Karpas-422 (cell line): ENCODE measurements at regions not wholly inside any gene's neighbourhood (a gene's known extent, or its start where the extent isn't known, plus 50 kb on each side); places are given as distances from the start of the nearest gene placed in this dataset.

Source experiments
- DNase-seq: peaks from one replicate; pipeline ENCODE4 v3.0.0-alpha.2; 2015
- H2AFZ ChIP-seq: fragments of 200-600 bp; sonication (generic); 2 replicates; pipeline ENCODE4 v1.6.1; 2014; ENCODE audit warnings: antibody characterized with exemption, low read length, mixed read lengths
- H3K27ac ChIP-seq: fragments of 200-600 bp; sonication (generic); 2 replicates; pipeline ENCODE4 v1.5.1; 2014; ENCODE audit warnings: mild to moderate bottlenecking, low read length, moderate library complexity
- H3K27me3 ChIP-seq: fragments of 200-600 bp; sonication (generic); 2 replicates; pipeline ENCODE4 v1.6.1; 2014; ENCODE audit warnings: low read length, mixed read lengths
- H3K36me3 ChIP-seq: fragments of 200-600 bp; sonication (generic); 2 replicates; pipeline ENCODE4 v1.6.1; 2014; ENCODE audit warnings: low read length, mixed read lengths; ENCODE audit not compliant: insufficient read depth
- H3K4me1 ChIP-seq: fragments of 200-600 bp; sonication (generic); 2 replicates; pipeline ENCODE4 v1.6.1; 2014; ENCODE audit warnings: mild to moderate bottlenecking, low read length, mixed read lengths
- H3K4me2 ChIP-seq: fragments of 200-600 bp; sonication (generic); 2 replicates; pipeline ENCODE4 v1.6.1; 2014; ENCODE audit warnings: low read length, low read depth, mild to moderate bottlenecking; ENCODE audit not compliant: poor library complexity, severe bottlenecking
- H3K4me3 ChIP-seq: fragments of 200-600 bp; sonication (generic); 2 replicates; pipeline ENCODE4 v1.5.1; 2014; ENCODE audit warnings: mild to moderate bottlenecking, antibody characterized with exemption, low read length, mixed read lengths
- H3K79me2 ChIP-seq: fragments of 200-600 bp; sonication (generic); 2 replicates; pipeline ENCODE4 v1.6.1; 2014; ENCODE audit warnings: mild to moderate bottlenecking, low read length, mixed read lengths
- H3K9ac ChIP-seq: fragments of 200-600 bp; sonication (generic); 2 replicates; pipeline ENCODE4 v1.6.0; 2014; ENCODE audit warnings: low read length
- H3K9me2 ChIP-seq: fragments of 200-600 bp; sonication (generic), shearing (Covaris generic); replicated peaks from 2 replicates; pipeline ENCODE4 v1.6.0; 2014; ENCODE audit warnings: mild to moderate bottlenecking, low read length, moderate library complexity; ENCODE audit not compliant: insufficient read depth
- H3K9me3 ChIP-seq: fragments of 300-700, 200-600 bp; sonication (generic); 2 replicates; pipeline ENCODE4 v1.6.1; 2014; ENCODE audit warnings: low read length, mixed read lengths
- H4K20me1 ChIP-seq: fragments of 200-600 bp; sonication (generic); 2 replicates; pipeline ENCODE4 v1.6.1; 2014; ENCODE audit warnings: mild to moderate bottlenecking, antibody characterized with exemption, low read length, low read depth; ENCODE audit not compliant: insufficient read depth

GRCh38 chr4:157896726-157897125 lies 276.1 kb downstream of the GASK1B start:
- Histone ChIP-seq H3K9me2 (no peaks in the 10 kb centered on the region), H3K27me3 (no peaks in the 10 kb centered on the region), H3K4me2 (no peak overlapping the region), H3K4me1 (no peaks in the 10 kb centered on the region), H2AFZ (no peak overlapping the region), H3K27ac (no peak overlapping the region), H3K36me3 (no peaks in the 10 kb centered on the region), H3K9me3 (peaks cover 16% of the 10 kb centered on the region), H3K4me3 (no peak overlapping the region), H3K79me2 (no peaks in the 10 kb centered on the region), H4K20me1 (no peaks in the 10 kb centered on the region), H3K9ac (no peak overlapping the region)
- no peak for DNase-seq

- DNase-seq: no peak
- Histone ChIP-seq H3K27ac (no peak overlapping the region), H4K20me1 (no peaks in the 10 kb centered on the region), H3K9me3 (peaks cover 18% of the 10 kb centered on the region), H3K9ac (no peak overlapping the region), H3K4me1 (no peaks in the 10 kb centered on the region), H3K4me2 (no peak overlapping the region), H3K79me2 (no peaks in the 10 kb centered on the region), H2AFZ (no peak overlapping the region), H3K9me2 (no peaks in the 10 kb centered on the region), H3K36me3 (no peaks in the 10 kb centered on the region), H3K4me3 (no peak overlapping the region), H3K27me3 (no peaks in the 10 kb centered on the region)
These were observed 277.6 kb downstream of the GASK1B start for GRCh38 chr4:157895205-157895604.

- DNase-seq: no peak
- Histone ChIP-seq H4K20me1 (no peaks in the 10 kb centered on the region), H3K9me3 (peaks cover 33% of the 10 kb centered on the region), H2AFZ (no peak overlapping the region), H3K9me2 (no peaks in the 10 kb centered on the region), H3K4me3 (no peak overlapping the region), H3K4me1 (no peaks in the 10 kb centered on the region), H3K27ac (no peak overlapping the region), H3K4me2 (no peak overlapping the region), H3K79me2 (no peaks in the 10 kb centered on the region), H3K9ac (no peak overlapping the region), H3K27me3 (no peaks in the 10 kb centered on the region), H3K36me3 (no peaks in the 10 kb centered on the region)
These were observed 283.0 kb downstream of the GASK1B start for GRCh38 chr4:157889788-157890187.

- H3K4me3 ChIP-seq: no peak overlapping the region
- no peak overlapping the region for H2AFZ ChIP-seq
- H3K4me1 ChIP-seq: no peaks in the 10 kb centered on the region
- H3K36me3 ChIP-seq: no peaks in the 10 kb centered on the region
- no peaks in the 10 kb centered on the region for H3K27me3 ChIP-seq
- H3K27ac ChIP-seq: no peak overlapping the region
- no peaks in the 10 kb centered on the region for H3K9me2 ChIP-seq
- no peaks in the 10 kb centered on the region for H3K79me2 ChIP-seq
- H4K20me1 ChIP-seq: no peaks in the 10 kb centered on the region
- H3K9ac ChIP-seq: no peak overlapping the region
- no peak for DNase-seq
- H3K9me3 ChIP-seq: peaks cover 35% of the 10 kb centered on the region
- no peak overlapping the region for H3K4me2 ChIP-seq
These were observed 284.5 kb downstream of the GASK1B start for GRCh38 chr4:157888281-157888680.

- no peaks in the 10 kb centered on the region for H3K4me1 ChIP-seq
- H3K27ac ChIP-seq: no peak overlapping the region
- H2AFZ ChIP-seq: no peak overlapping the region
- no peaks in the 10 kb centered on the region for H3K27me3 ChIP-seq
- H4K20me1 ChIP-seq: no peaks in the 10 kb centered on the region
- H3K4me2 ChIP-seq: no peak overlapping the region
- H3K4me3 ChIP-seq: no peak overlapping the region
- H3K9me3 ChIP-seq: peaks cover 35% of the 10 kb centered on the region
- no peaks in the 10 kb centered on the region for H3K79me2 ChIP-seq
- H3K36me3 ChIP-seq: no peaks in the 10 kb centered on the region
- no peak for DNase-seq
- no peaks in the 10 kb centered on the region for H3K9me2 ChIP-seq
- no peak overlapping the region for H3K9ac ChIP-seq
These were observed 285.5 kb downstream of the GASK1B start for GRCh38 chr4:157887316-157887715.

GRCh38 chr4:157886645-157887044 lies 286.2 kb downstream of the GASK1B start:
- Histone ChIP-seq H4K20me1 (no peaks in the 10 kb centered on the region), H3K27ac (no peak overlapping the region), H3K9ac (no peak overlapping the region), H3K9me3 (peaks cover 37% of the 10 kb centered on the region), H3K4me1 (no peaks in the 10 kb centered on the region), H3K4me3 (no peak overlapping the region), H3K9me2 (no peaks in the 10 kb centered on the region), H2AFZ (no peak overlapping the region), H3K79me2 (no peaks in the 10 kb centered on the region), H3K4me2 (no peak overlapping the region), H3K36me3 (no peaks in the 10 kb centered on the region), H3K27me3 (no peaks in the 10 kb centered on the region)
- no peak for DNase-seq

GRCh38 chr4:157885811-157886210 lies 287.0 kb downstream of the GASK1B start:
- no peaks in the 10 kb centered on the region for H3K9me2 ChIP-seq
- H3K9ac ChIP-seq: no peak overlapping the region
- H3K4me1 ChIP-seq: no peaks in the 10 kb centered on the region
- H3K79me2 ChIP-seq: no peaks in the 10 kb centered on the region
- H3K27ac ChIP-seq: no peak overlapping the region
- no peaks in the 10 kb centered on the region for H3K36me3 ChIP-seq
- H3K27me3 ChIP-seq: no peaks in the 10 kb centered on the region
- H3K4me3 ChIP-seq: no peak overlapping the region
- no peak overlapping the region for H2AFZ ChIP-seq
- no peaks in the 10 kb centered on the region for H4K20me1 ChIP-seq
- no peak for DNase-seq
- H3K9me3 ChIP-seq: peaks cover 36% of the 10 kb centered on the region
- H3K4me2 ChIP-seq: no peak overlapping the region

- Histone ChIP-seq H3K27ac (no peak overlapping the region), H2AFZ (no peak overlapping the region), H3K4me1 (no peaks in the 10 kb centered on the region), H3K4me2 (no peak overlapping the region), H3K27me3 (no peaks in the 10 kb centered on the region), H3K9me3 (peaks cover 44% of the 10 kb centered on the region), H3K9ac (no peak overlapping the region), H3K36me3 (no peaks in the 10 kb centered on the region), H3K9me2 (no peaks in the 10 kb centered on the region), H4K20me1 (no peaks in the 10 kb centered on the region), H3K4me3 (no peak overlapping the region), H3K79me2 (no peaks in the 10 kb centered on the region)
- DNase-seq: no peak
These were observed 289.9 kb downstream of the GASK1B start for GRCh38 chr4:157882901-157883300.

GRCh38 chr4:157880761-157881160 lies 292.1 kb downstream of the GASK1B start:
- no peaks in the 10 kb centered on the region; the same call in 1 of the 2 replicates for H3K9me2 ChIP-seq
- H3K9ac ChIP-seq: no peak overlapping the region
- no peak for DNase-seq
- no peaks in the 10 kb centered on the region for H3K79me2 ChIP-seq
- H3K27me3 ChIP-seq: no peaks in the 10 kb centered on the region
- no peaks in the 10 kb centered on the region for H4K20me1 ChIP-seq
- H3K4me1 ChIP-seq: no peaks in the 10 kb centered on the region
- no peak overlapping the region for H3K4me3 ChIP-seq
- no peak overlapping the region for H3K27ac ChIP-seq
- no peak overlapping the region for H3K4me2 ChIP-seq
- H3K9me3 ChIP-seq: peaks cover 49% of the 10 kb centered on the region
- no peak overlapping the region for H2AFZ ChIP-seq
- H3K36me3 ChIP-seq: no peaks in the 10 kb centered on the region
